ENCODE measurements at regions not wholly inside any gene's neighbourhood (a gene's known extent, or its start where the extent isn't known, plus 50 kb on each side); places are given as distances from the start of the nearest gene placed in this dataset.

GRCh38 chr21:27477296-27477695 is 510.4 kb upstream of the ADAMTS5 start:
- intact Hi-C loops (cut with micrococcal nuclease; ENCODE audit: unreplicated experiment), result no loop called here
- no TSS peak for BruUV-seq (replicated peaks)
- no peak for DNase-seq (ENCODE audit: low spot score)
- H3K4me1 ChIP-seq (ENCODE audit: insufficient read depth, low read length, poor library complexity, severe bottlenecking), result no peaks in the 10 kb centered on the region
- H3K36me3 ChIP-seq (ENCODE audit: insufficient read depth, low read length, poor library complexity, severe bottlenecking), result no peaks in the 10 kb centered on the region
- H3K9me3 ChIP-seq (ENCODE audit: low read depth, low read length, poor library complexity, severe bottlenecking), result peaks cover 9% of the 10 kb centered on the region
- CTCF ChIA-PET, result no interaction called here
- TF ChIP-seq EZH2 (IDR thresholded peaks at IDR 0.05; ENCODE audit: borderline replicate concordance, low read depth, low read length, poor library complexity, severe bottlenecking) (no peak), CTCF (conservative IDR thresholded peaks at IDR 0.05; ENCODE audit: low read depth, low read length) (no peak)
- no peak overlapping the region for H3K4me3 ChIP-seq (ENCODE audit: low read depth, low read length, poor library complexity, severe bottlenecking)
- POLR2A ChIA-PET (ENCODE audit: low non-redundant PET), result no interaction called here
- H3K27ac ChIP-seq (ENCODE audit: low read depth, low read length, poor library complexity, severe bottlenecking), result no peak overlapping the region
- H3K27me3 ChIP-seq (replicated peaks; ENCODE audit: insufficient read depth, low read depth, low read length, poor library complexity), result no peaks in the 10 kb centered on the region

- TF ChIP-seq EZH2 (IDR thresholded peaks at IDR 0.05; ENCODE audit: borderline replicate concordance, low read depth, low read length, poor library complexity, severe bottlenecking) (no peak), CTCF (conservative IDR thresholded peaks at IDR 0.05; ENCODE audit: low read depth, low read length) (no peak; the same call in 1 of the 2 replicates)
- POLR2A ChIA-PET (ENCODE audit: low non-redundant PET), result no interaction called here
- Histone ChIP-seq H3K27ac (ENCODE audit: low read depth, low read length, poor library complexity, severe bottlenecking) (no peak overlapping the region), H3K36me3 (ENCODE audit: insufficient read depth, low read length, poor library complexity, severe bottlenecking) (no peaks in the 10 kb centered on the region), H3K4me1 (ENCODE audit: insufficient read depth, low read length, poor library complexity, severe bottlenecking) (no peaks in the 10 kb centered on the region), H3K9me3 (ENCODE audit: low read depth, low read length, poor library complexity, severe bottlenecking) (peaks cover 8% of the 10 kb centered on the region), H3K27me3 (replicated peaks; ENCODE audit: insufficient read depth, low read depth, low read length, poor library complexity) (no peaks in the 10 kb centered on the region), H3K4me3 (ENCODE audit: low read depth, low read length, poor library complexity, severe bottlenecking) (no peak overlapping the region)
- BruUV-seq (replicated peaks), result no TSS peak
- no peak for DNase-seq (ENCODE audit: low spot score)
- CTCF ChIA-PET, result no interaction called here
- intact Hi-C loops (cut with micrococcal nuclease; ENCODE audit: unreplicated experiment), result no loop called here
These were observed 509.8 kb upstream of the ADAMTS5 start for GRCh38 chr21:27476696-27477095.

GRCh38 chr21:27475363-27475955 is 508.6 kb upstream of the ADAMTS5 start:
- CTCF ChIA-PET, result no interaction called here
- Histone ChIP-seq H3K27ac (ENCODE audit: low read depth, low read length, poor library complexity, severe bottlenecking) (no peak overlapping the region), H3K4me3 (ENCODE audit: low read depth, low read length, poor library complexity, severe bottlenecking) (no peak overlapping the region), H3K36me3 (ENCODE audit: insufficient read depth, low read length, poor library complexity, severe bottlenecking) (no peaks in the 10 kb centered on the region), H3K27me3 (replicated peaks; ENCODE audit: insufficient read depth, low read depth, low read length, poor library complexity) (no peaks in the 10 kb centered on the region), H3K9me3 (ENCODE audit: low read depth, low read length, poor library complexity, severe bottlenecking) (peaks cover 9% of the 10 kb centered on the region), H3K4me1 (ENCODE audit: insufficient read depth, low read length, poor library complexity, severe bottlenecking) (no peaks in the 10 kb centered on the region)
- no peak for DNase-seq (ENCODE audit: low spot score)
- POLR2A ChIA-PET (ENCODE audit: low non-redundant PET), result no interaction called here
- BruUV-seq (replicated peaks), result no TSS peak
- no peak for TF ChIP-seq EZH2 (IDR thresholded peaks at IDR 0.05; ENCODE audit: borderline replicate concordance, low read depth, low read length, poor library complexity, severe bottlenecking)
- TF ChIP-seq CTCF (conservative IDR thresholded peaks at IDR 0.05; ENCODE audit: low read depth, low read length), result no peak
- intact Hi-C loops (cut with micrococcal nuclease; ENCODE audit: unreplicated experiment), result no loop called here

Data from A673 (cell line).